Activated CD8-positive, alpha-beta T cell treated with anti-CD3 and anti-CD28 coated beads for 36 hours (primary cell): ENCODE measurements at regions not wholly inside any gene's neighbourhood (a gene's known extent, or its start where the extent isn't known, plus 50 kb on each side); places are given as distances from the start of the nearest gene placed in this dataset.

Source experiments
- ATAC-seq: fragments of 200-7000 bp; cut with Tn5 transposase; one replicate; pipeline ENCODE4 v1.10.0; 2021; ENCODE audit warnings: mild to moderate bottlenecking, moderate library complexity
- CTCF ChIA-PET: fragments of 350-600 bp; sonication (Branson Sonifier 250); formaldehyde crosslinking; loops from one replicate; lab custom pipeline; 2021; ENCODE audit warnings: antibody characterized with exemption; lab: Charles Lee
- POLR2A ChIA-PET: fragments of 350-600 bp; sonication (Branson Sonifier 250); formaldehyde crosslinking; loops from one replicate; lab custom pipeline; 2021; ENCODE audit warnings: antibody characterized with exemption; lab: Charles Lee
- DNase-seq: peaks from one replicate; pipeline ENCODE4 v3.0.0-alpha.2; 2020
- H3K27ac Mint-ChIP-seq: one replicate; pipeline ENCODE4 v1.8.0; 2021; ENCODE audit warnings: mild to moderate bottlenecking, mixed read lengths
- H3K27me3 Mint-ChIP-seq: one replicate; pipeline ENCODE4 v1.8.0; 2021; ENCODE audit warnings: mixed read lengths
- H3K36me3 Mint-ChIP-seq: one replicate; pipeline ENCODE4 v1.8.0; 2021; ENCODE audit warnings: low read depth, mixed read lengths
- H3K4me1 Mint-ChIP-seq: one replicate; pipeline ENCODE4 v1.8.0; 2021; ENCODE audit warnings: low read depth, mixed read lengths
- H3K4me3 Mint-ChIP-seq: one replicate; pipeline ENCODE4 v1.8.0; 2021; ENCODE audit warnings: mild to moderate bottlenecking, moderate library complexity, mixed read lengths
- H3K9me3 Mint-ChIP-seq: one replicate; pipeline ENCODE4 v1.8.0; 2021; ENCODE audit warnings: mixed read lengths
- CTCF ChIP-seq: fragments of 200-600 bp; IDR thresholded peaks from one replicate; pipeline ENCODE4 v1.8.0; 2022; ENCODE audit warnings: antibody characterized with exemption, mild to moderate bottlenecking
- intact Hi-C: fragments of 100-400 bp; cut with micrococcal nuclease; formaldehyde crosslinking; loops from one replicate; pipeline ENCODE4 v1.10.0; 2022

DNA sequence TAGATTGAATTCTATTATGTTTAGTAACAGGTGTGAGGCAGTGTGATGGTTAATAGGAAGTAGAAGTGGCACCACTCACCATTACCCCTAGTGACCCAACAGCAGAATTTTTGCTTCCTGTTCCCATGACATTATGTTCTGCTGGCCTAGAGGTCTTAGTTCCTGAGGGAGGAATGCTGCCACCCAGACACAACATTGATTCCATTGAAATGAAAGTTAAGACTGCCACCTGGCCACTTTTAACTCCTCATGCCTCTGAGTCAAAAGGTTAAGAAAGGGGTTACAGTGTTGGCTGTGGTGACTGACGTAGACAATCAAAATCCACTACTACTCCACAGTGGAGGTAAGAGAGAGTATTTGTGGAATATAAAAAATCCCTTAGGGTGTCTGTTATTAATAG lies 218.9 kb upstream of the NMUR2 start:
- intact Hi-C loops, result no loop called here
- no peak for ATAC-seq
- no peaks in the 10 kb centered on the region for H3K36me3 Mint-ChIP-seq
- POLR2A ChIA-PET, result no interaction called here
- CTCF ChIA-PET, result no interaction called here
- TF ChIP-seq CTCF, result no peak
- no peak overlapping the region for H3K4me3 Mint-ChIP-seq
- H3K27me3 Mint-ChIP-seq, result no peaks in the 10 kb centered on the region
- no peak for DNase-seq
- no peak overlapping the region for H3K27ac Mint-ChIP-seq
- no peaks in the 10 kb centered on the region for H3K4me1 Mint-ChIP-seq
- H3K9me3 Mint-ChIP-seq, result no peaks in the 10 kb centered on the region

DNA sequence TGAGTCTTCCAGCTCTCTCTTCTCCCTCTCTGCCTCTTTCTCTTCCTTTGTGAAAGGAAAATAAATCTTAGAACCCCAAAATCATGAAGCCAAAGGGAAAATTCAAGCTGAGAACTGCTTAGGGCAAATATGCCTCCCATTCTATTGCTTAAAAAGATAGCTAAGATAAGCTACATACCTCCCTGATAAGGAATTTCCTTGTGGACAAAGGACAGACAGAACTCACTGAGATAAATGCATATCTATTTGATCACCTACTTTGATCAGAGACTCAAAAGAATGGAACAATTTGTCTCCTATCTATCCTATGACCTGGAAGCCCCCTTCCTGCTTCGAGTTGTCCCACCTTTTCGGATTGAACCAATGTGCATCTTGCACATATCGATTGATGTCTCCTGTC lies 220.6 kb upstream of the NMUR2 start:
- H3K4me3 Mint-ChIP-seq, result no peak overlapping the region
- no peaks in the 10 kb centered on the region for H3K27me3 Mint-ChIP-seq
- no peaks in the 10 kb centered on the region for H3K36me3 Mint-ChIP-seq
- no peak overlapping the region for H3K27ac Mint-ChIP-seq
- ATAC-seq, result no peak
- no peak for DNase-seq
- TF ChIP-seq CTCF, result no peak
- CTCF ChIA-PET, result no interaction called here
- POLR2A ChIA-PET, result no interaction called here
- H3K4me1 Mint-ChIP-seq, result no peaks in the 10 kb centered on the region
- no peaks in the 10 kb centered on the region for H3K9me3 Mint-ChIP-seq
- intact Hi-C loops, result no loop called here

DNA sequence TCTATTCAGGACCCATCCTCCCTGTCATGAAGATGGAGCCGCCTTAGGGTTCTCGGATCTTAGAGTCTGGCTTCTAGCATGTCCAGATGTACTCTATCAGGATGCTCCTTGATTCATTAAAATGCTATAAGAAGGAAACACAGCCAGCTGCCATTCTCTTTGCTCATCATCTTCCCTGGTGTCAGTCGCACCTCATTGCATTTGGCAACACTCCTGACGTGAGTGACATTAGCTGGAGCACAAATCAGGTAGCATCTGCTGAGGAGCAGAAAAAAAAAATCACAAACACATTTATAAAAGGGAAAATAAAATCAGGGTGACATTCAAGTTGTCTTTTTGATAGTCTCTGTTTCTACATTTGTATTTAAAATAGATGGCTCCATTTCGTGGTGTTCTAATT lies 226.1 kb upstream of the NMUR2 start:
- H3K9me3 Mint-ChIP-seq, result no peaks in the 10 kb centered on the region
- no peaks in the 10 kb centered on the region for H3K27me3 Mint-ChIP-seq
- H3K4me3 Mint-ChIP-seq, result no peak overlapping the region
- H3K36me3 Mint-ChIP-seq, result no peaks in the 10 kb centered on the region
- no peak overlapping the region for H3K27ac Mint-ChIP-seq
- no peaks in the 10 kb centered on the region for H3K4me1 Mint-ChIP-seq
- TF ChIP-seq CTCF, result no peak
- intact Hi-C loops, result no loop called here
- no peak for ATAC-seq
- ChIA-PET POLR2A (no interaction called here), CTCF (no interaction called here)
- DNase-seq, result no peak

DNA sequence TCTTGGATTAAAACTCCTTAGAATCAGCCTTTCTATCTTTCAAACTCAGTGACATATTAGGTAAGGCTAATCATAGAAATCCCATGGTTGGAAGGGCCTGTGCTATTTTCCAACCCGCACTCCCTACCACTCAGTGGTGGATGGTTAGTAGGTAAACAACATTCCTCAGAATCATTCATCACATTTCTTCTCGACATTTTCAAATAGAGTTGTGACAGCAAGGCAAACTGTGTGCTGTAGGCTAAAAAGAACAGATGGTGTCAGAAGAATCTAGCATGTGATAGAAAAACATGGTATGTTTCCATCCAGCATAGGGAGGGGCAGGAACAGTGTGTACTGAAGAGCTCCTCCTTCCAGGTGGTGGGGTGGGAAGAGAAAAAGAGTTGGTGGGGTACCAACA lies 227.3 kb upstream of the NMUR2 start:
- CTCF ChIA-PET, result no interaction called here
- H3K9me3 Mint-ChIP-seq, result no peaks in the 10 kb centered on the region

GRCh38 chr5:152634586-152634985 lies 229.5 kb upstream of the NMUR2 start:
- DNase-seq (no peak), ATAC-seq (no peak)
- H3K9me3 Mint-ChIP-seq, result no peaks in the 10 kb centered on the region
- no peaks in the 10 kb centered on the region for H3K36me3 Mint-ChIP-seq
- no peak overlapping the region for H3K27ac Mint-ChIP-seq
- TF ChIP-seq CTCF, result no peak
- no peak overlapping the region for H3K4me3 Mint-ChIP-seq
- H3K4me1 Mint-ChIP-seq, result no peaks in the 10 kb centered on the region
- ChIA-PET CTCF (no interaction called here), POLR2A (no interaction called here)
- H3K27me3 Mint-ChIP-seq, result no peaks in the 10 kb centered on the region
- intact Hi-C loops, result no loop called here

More for the DNA sequence above, 227.3 kb upstream of the NMUR2 start:
- ATAC-seq, result no peak
- Mint-ChIP-seq H3K27ac (no peak overlapping the region), H3K27me3 (no peaks in the 10 kb centered on the region), H3K36me3 (no peaks in the 10 kb centered on the region), H3K4me3 (no peak overlapping the region), H3K4me1 (no peaks in the 10 kb centered on the region)
- POLR2A ChIA-PET, result no interaction called here
- DNase-seq, result no peak
- TF ChIP-seq CTCF, result no peak
- intact Hi-C loops, result no loop called here
